ENCODE measurements at regions not wholly inside any gene's neighbourhood (a gene's known extent, or its start where the extent isn't known, plus 50 kb on each side); places are given as distances from the start of the nearest gene placed in this dataset.

DNA sequence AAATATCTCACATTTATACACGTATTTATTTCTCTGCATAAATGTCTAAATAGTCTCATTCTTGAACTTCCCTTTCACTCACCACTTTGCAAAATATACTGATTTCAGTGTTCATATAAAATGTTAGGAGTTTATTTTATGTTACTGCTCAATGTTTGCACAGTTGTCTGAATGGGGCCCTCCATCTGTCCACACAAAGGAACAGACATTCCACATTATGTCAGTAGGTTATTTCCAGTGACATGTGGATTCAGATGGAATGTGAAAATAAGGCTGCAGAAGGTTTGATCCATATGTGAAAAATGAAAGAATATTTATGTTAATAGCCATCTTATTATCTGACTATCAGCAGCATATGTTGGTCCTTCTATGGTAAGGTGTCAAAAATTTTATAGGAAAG is 994.4 kb upstream of the SEL1L start (continued):
- TF ChIP-seq TP53 (CRISPR knock-in tag; IDR thresholded peaks at IDR 0.05) (no peak), FOXK1 (CRISPR knock-in tag; IDR thresholded peaks at IDR 0.05) (no peak), SP1 (CRISPR knock-in tag; conservative IDR thresholded peaks at IDR 0.05) (no peak), OVOL2 (CRISPR knock-in tag; IDR thresholded peaks at IDR 0.05; ENCODE audit: borderline replicate concordance) (no peak), KAT7 (CRISPR knock-in tag; IDR thresholded peaks at IDR 0.05; ENCODE audit: borderline replicate concordance) (no peak), ZNF232 (CRISPR knock-in tag; IDR thresholded peaks at IDR 0.05) (no peak), SMAD3 (CRISPR knock-in tag; IDR thresholded peaks at IDR 0.05; ENCODE audit: borderline replicate concordance) (no peak), ESRRA (CRISPR knock-in tag; IDR thresholded peaks at IDR 0.05; ENCODE audit: borderline replicate concordance) (no peak), NFATC4 (CRISPR knock-in tag; IDR thresholded peaks at IDR 0.05) (no peak)
- TF ChIP-seq, protein P1, sequence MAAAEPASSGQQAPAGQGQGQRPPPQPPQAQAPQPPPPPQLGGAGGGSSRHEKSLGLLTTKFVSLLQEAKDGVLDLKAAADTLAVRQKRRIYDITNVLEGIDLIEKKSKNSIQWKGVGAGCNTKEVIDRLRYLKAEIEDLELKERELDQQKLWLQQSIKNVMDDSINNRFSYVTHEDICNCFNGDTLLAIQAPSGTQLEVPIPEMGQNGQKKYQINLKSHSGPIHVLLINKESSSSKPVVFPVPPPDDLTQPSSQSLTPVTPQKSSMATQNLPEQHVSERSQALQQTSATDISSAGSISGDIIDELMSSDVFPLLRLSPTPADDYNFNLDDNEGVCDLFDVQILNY (CRISPR knock-in tag; IDR thresholded peaks at IDR 0.05) = no peak

DNA sequence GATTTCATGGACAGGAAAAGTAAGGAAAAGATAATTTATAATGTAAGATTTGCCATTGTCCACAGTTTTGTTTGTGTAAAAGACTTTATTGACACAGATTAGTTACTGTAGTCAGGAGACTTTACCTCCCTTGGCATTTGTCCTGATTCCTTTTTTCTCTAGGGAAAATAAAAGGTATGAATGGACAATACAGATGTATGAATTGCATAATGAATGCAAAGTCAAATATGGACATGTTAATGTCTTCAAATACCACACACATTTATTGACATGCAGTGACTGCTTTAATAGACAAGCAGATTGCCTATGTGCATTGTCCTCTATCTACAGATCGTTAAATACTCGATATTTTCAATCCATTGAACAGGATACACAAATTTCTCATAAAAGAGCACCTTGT is 999.7 kb upstream of the SEL1L start:
- no peak overlapping the region for H3K27ac Mint-ChIP-seq
- H3K9me3 Mint-ChIP-seq = no peaks in the 10 kb centered on the region
- H3K4me1 Mint-ChIP-seq = no peaks in the 10 kb centered on the region
- TF ChIP-seq, protein P2, sequence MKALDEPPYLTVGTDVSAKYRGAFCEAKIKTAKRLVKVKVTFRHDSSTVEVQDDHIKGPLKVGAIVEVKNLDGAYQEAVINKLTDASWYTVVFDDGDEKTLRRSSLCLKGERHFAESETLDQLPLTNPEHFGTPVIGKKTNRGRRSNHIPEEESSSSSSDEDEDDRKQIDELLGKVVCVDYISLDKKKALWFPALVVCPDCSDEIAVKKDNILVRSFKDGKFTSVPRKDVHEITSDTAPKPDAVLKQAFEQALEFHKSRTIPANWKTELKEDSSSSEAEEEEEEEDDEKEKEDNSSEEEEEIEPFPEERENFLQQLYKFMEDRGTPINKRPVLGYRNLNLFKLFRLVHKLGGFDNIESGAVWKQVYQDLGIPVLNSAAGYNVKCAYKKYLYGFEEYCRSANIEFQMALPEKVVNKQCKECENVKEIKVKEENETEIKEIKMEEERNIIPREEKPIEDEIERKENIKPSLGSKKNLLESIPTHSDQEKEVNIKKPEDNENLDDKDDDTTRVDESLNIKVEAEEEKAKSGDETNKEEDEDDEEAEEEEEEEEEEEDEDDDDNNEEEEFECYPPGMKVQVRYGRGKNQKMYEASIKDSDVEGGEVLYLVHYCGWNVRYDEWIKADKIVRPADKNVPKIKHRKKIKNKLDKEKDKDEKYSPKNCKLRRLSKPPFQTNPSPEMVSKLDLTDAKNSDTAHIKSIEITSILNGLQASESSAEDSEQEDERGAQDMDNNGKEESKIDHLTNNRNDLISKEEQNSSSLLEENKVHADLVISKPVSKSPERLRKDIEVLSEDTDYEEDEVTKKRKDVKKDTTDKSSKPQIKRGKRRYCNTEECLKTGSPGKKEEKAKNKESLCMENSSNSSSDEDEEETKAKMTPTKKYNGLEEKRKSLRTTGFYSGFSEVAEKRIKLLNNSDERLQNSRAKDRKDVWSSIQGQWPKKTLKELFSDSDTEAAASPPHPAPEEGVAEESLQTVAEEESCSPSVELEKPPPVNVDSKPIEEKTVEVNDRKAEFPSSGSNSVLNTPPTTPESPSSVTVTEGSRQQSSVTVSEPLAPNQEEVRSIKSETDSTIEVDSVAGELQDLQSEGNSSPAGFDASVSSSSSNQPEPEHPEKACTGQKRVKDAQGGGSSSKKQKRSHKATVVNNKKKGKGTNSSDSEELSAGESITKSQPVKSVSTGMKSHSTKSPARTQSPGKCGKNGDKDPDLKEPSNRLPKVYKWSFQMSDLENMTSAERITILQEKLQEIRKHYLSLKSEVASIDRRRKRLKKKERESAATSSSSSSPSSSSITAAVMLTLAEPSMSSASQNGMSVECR (CRISPR knock-in tag; IDR thresholded peaks at IDR 0.05; ENCODE audit: borderline replicate concordance) = no peak
- no peak for TF ChIP-seq ZNF138 (CRISPR knock-in tag; conservative IDR thresholded peaks at IDR 0.05)
- no peak for TF ChIP-seq SOX15 (CRISPR knock-in tag; IDR thresholded peaks at IDR 0.05)
- no peak for TF ChIP-seq ZNF121 (CRISPR knock-in tag; IDR thresholded peaks at IDR 0.05)
- TF ChIP-seq, protein P3, sequence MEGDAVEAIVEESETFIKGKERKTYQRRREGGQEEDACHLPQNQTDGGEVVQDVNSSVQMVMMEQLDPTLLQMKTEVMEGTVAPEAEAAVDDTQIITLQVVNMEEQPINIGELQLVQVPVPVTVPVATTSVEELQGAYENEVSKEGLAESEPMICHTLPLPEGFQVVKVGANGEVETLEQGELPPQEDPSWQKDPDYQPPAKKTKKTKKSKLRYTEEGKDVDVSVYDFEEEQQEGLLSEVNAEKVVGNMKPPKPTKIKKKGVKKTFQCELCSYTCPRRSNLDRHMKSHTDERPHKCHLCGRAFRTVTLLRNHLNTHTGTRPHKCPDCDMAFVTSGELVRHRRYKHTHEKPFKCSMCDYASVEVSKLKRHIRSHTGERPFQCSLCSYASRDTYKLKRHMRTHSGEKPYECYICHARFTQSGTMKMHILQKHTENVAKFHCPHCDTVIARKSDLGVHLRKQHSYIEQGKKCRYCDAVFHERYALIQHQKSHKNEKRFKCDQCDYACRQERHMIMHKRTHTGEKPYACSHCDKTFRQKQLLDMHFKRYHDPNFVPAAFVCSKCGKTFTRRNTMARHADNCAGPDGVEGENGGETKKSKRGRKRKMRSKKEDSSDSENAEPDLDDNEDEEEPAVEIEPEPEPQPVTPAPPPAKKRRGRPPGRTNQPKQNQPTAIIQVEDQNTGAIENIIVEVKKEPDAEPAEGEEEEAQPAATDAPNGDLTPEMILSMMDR (IDR thresholded peaks at IDR 0.05) = no peak
- no peak for TF ChIP-seq CREM (CRISPR knock-in tag; IDR thresholded peaks at IDR 0.05)
- TF ChIP-seq JUN (CRISPR knock-in tag; IDR thresholded peaks at IDR 0.05) = no peak
- TF ChIP-seq GRHL2 (CRISPR knock-in tag; IDR thresholded peaks at IDR 0.05; ENCODE audit: insufficient replicate concordance, severe bottlenecking) = no peak
- no peak for TF ChIP-seq SMAD4 (CRISPR knock-in tag; IDR thresholded peaks at IDR 0.05)
- TF ChIP-seq, protein P4, sequence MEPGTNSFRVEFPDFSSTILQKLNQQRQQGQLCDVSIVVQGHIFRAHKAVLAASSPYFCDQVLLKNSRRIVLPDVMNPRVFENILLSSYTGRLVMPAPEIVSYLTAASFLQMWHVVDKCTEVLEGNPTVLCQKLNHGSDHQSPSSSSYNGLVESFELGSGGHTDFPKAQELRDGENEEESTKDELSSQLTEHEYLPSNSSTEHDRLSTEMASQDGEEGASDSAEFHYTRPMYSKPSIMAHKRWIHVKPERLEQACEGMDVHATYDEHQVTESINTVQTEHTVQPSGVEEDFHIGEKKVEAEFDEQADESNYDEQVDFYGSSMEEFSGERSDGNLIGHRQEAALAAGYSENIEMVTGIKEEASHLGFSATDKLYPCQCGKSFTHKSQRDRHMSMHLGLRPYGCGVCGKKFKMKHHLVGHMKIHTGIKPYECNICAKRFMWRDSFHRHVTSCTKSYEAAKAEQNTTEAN (CRISPR knock-in tag; IDR thresholded peaks at IDR 0.05) = no peak
- TF ChIP-seq, protein P5, sequence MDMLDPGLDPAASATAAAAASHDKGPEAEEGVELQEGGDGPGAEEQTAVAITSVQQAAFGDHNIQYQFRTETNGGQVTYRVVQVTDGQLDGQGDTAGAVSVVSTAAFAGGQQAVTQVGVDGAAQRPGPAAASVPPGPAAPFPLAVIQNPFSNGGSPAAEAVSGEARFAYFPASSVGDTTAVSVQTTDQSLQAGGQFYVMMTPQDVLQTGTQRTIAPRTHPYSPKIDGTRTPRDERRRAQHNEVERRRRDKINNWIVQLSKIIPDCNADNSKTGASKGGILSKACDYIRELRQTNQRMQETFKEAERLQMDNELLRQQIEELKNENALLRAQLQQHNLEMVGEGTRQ (CRISPR knock-in tag; IDR thresholded peaks at IDR 0.05) = no peak
- TF ChIP-seq FOXK1 (CRISPR knock-in tag; IDR thresholded peaks at IDR 0.05) = no peak
- TF ChIP-seq, protein P6, sequence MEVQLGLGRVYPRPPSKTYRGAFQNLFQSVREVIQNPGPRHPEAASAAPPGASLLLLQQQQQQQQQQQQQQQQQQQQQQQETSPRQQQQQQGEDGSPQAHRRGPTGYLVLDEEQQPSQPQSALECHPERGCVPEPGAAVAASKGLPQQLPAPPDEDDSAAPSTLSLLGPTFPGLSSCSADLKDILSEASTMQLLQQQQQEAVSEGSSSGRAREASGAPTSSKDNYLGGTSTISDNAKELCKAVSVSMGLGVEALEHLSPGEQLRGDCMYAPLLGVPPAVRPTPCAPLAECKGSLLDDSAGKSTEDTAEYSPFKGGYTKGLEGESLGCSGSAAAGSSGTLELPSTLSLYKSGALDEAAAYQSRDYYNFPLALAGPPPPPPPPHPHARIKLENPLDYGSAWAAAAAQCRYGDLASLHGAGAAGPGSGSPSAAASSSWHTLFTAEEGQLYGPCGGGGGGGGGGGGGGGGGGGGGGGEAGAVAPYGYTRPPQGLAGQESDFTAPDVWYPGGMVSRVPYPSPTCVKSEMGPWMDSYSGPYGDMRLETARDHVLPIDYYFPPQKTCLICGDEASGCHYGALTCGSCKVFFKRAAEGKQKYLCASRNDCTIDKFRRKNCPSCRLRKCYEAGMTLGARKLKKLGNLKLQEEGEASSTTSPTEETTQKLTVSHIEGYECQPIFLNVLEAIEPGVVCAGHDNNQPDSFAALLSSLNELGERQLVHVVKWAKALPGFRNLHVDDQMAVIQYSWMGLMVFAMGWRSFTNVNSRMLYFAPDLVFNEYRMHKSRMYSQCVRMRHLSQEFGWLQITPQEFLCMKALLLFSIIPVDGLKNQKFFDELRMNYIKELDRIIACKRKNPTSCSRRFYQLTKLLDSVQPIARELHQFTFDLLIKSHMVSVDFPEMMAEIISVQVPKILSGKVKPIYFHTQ (CRISPR knock-in tag; IDR thresholded peaks at IDR 0.05) = no peak
- ChIA-PET POLR2A (no interaction called here), CTCF (no interaction called here)
- ATAC-seq = no peak
- no peak for DNase-seq (ENCODE audit: low spot score)
- no peaks in the 10 kb centered on the region for H3K36me3 Mint-ChIP-seq
- H3K4me3 Mint-ChIP-seq = no peak overlapping the region
- H3K27me3 Mint-ChIP-seq (ENCODE audit: low read depth) = no peaks in the 10 kb centered on the region

Measured in WTC11 (cell line).